Posterior vena cava (tissue), 2 donors: ENCODE measurements at regions not wholly inside any gene's neighbourhood (a gene's known extent, or its start where the extent isn't known, plus 50 kb on each side); places are given as distances from the start of the nearest gene placed in this dataset.
"Not testable (repeated sequence)": the region's sequence is repeated elsewhere in the genome, so short reads cannot be mapped to it uniquely, and the experiment has no call there.

Source experiments
- DNase-seq: peaks from one replicate; pipeline ENCODE4 v3.0.0-alpha.2; 2020; ENCODE audit warnings: low spot score
- intact Hi-C, 2 donors: fragments of 100-400 bp; cut with DNase I; formaldehyde crosslinking; loops; one replicate each; pipeline versions ENCODE4 v1.14.1 to v1.14.2; 2022 to 2023
- donor health status: DM: yes; HTN: yes; CAD: no.
- donor health status: DM: yes; HTN: yes; CAD: no.

GRCh38 chr9:63814970-63815669 lies 1469.9 kb downstream of the FOXD4L5 start:
- DNase-seq, intact Hi-C loops: not testable (repeated sequence)

GRCh38 chr9:63813391-63814021 lies 1471.5 kb downstream of the FOXD4L5 start:
- DNase-seq, intact Hi-C loops: not testable (repeated sequence)

GRCh38 chr9:63812822-63813221 lies 1472.2 kb downstream of the FOXD4L5 start:
- intact Hi-C loops, DNase-seq: not testable (repeated sequence)

GRCh38 chr9:63804205-63804604 lies 1480.8 kb downstream of the FOXD4L5 start:
- DNase-seq, intact Hi-C loops: not testable (repeated sequence)

DNA sequence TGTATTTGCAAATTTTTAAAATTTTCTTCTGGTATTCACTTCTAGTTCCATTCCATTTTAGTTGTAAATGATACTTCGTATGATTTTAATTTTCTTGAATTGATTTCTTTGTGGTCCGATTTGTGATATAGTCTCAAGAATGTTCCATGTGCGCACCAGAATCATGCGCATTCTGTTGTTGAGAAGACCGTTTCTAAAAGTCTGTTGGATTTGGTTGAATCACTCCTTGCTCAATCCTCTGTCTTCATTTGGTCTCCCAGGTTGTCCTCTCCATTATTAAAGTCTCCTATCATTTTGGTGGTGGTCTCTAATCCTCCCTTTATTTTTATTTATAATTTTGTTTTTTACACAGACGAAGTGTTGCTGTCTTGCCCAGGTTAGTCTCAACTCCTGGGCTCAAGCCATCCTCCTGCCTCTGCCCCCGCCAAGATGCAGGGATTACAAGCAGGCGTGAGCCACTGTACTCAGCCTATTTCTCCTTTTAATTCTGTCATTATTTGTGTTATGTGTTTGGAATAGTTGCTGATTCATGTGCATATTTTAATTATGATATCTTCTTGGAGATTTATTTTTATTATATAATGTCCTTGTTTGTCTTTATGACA lies 1490.8 kb downstream of the FOXD4L5 start:
- intact Hi-C loops, DNase-seq: not testable (repeated sequence)

- intact Hi-C loops, DNase-seq: not testable (repeated sequence)
These were observed 1497.6 kb downstream of the FOXD4L5 start for GRCh38 chr9:63787454-63787853.

DNA sequence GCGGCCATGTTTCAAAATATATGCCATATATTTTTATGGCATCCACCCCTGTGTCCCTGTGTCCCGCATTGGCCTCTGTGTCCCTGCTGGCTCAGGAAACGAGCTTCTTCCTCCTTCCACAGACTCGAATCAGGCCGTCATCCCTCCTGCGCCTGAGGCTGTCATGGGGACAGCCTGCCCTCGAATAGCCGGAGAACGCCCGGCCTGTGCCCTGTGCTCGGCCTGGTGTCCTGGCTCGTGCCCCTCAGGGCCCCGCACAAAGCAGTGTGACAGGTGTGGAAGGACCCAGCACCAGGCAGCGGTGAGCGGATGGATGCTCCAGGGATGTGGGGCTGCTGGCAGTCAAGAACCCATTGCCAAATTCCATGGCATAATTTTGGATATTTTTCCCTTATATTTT lies 1500.0 kb downstream of the FOXD4L5 start:
- DNase-seq, intact Hi-C loops: not testable (repeated sequence)

- intact Hi-C loops, DNase-seq: not testable (repeated sequence)
These were observed 1500.6 kb downstream of the FOXD4L5 start for GRCh38 chr9:63784421-63784820.

- intact Hi-C loops, DNase-seq: not testable (repeated sequence)
These were observed 1503.1 kb downstream of the FOXD4L5 start for GRCh38 chr9:63781817-63782439.

DNA sequence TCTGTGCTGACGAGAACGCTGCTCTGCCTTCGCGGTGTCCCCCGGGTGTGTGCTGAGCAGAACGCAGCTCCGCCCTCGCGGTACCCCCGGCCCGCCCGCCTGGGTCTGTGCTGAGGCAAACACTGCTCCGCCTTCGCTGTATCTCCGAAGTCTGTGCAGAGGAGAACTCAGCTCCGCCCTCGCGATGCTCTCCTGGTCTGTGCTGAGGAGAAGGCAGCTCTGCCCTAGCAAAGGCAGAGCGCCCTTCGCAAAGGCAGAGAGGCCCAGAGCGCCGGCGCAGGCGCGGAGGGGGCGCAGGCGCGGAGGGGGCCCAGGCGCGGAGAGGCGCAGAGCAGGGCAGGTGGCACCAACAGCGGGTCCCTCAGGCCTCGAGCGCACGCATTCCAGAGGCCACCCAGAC lies 1503.6 kb downstream of the FOXD4L5 start:
- intact Hi-C loops, DNase-seq: not testable (repeated sequence)

GRCh38 chr9:63776220-63776619 lies 1508.8 kb downstream of the FOXD4L5 start:
- intact Hi-C loops, DNase-seq: not testable (repeated sequence)

GRCh38 chr9:63775092-63775426 lies 1510.0 kb downstream of the FOXD4L5 start:
- intact Hi-C loops, DNase-seq: not testable (repeated sequence)

GRCh38 chr9:63774369-63775091 lies 1510.5 kb downstream of the FOXD4L5 start:
- peak; percentile 66 for DNase-seq
- intact Hi-C loops, result not testable (repeated sequence)

DNA sequence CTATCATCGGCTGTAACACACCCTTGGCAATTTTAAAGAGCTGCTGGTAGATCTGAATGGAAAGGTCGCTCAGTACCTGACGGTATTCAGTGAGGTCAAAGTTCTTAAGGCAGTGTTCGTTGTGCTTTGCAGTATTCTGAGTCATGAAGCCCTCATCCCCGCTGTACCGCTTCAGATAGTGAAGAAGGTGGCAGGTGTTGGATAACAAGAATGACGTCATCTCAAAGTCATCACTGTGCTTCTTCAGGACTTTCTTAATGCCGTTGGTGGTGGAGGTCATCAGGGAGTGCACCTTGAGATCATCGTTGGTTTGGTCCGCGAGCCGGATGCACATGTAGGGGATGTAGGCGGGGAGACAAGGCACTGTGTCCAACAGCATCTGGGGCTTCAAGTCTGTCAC lies 1522.8 kb downstream of the FOXD4L5 start:
- intact Hi-C loops, result not testable (repeated sequence)

DNA sequence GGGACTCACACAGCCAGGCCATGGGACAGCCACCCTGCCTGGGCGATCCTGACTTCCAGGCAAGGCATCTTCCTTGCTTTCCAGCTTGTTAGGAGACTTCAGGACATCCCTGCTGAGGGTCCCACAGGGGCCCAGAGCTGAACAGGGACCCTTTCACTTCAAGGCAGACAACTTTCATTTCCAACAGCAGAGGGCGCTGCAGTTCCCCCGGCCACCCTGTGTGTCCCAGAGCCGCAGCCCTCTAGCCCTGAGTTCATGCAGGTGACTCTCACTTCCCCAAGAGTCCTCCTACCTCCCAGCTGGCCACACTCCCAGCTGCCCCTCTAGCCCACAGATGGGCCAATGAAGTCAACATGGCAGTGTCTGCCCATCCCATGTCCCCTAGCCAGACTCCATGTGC lies 1556.0 kb downstream of the FOXD4L5 start:
- intact Hi-C loops, DNase-seq: not testable (repeated sequence)

More for the DNA sequence above, 1522.8 kb downstream of the FOXD4L5 start:
- DNase-seq, result not testable (repeated sequence)

GRCh38 chr9:63728287-63728686 lies 1556.7 kb downstream of the FOXD4L5 start:
- no peak for DNase-seq
- intact Hi-C loops, result no loop called here

GRCh38 chr9:63708285-63708684 lies 1576.7 kb downstream of the FOXD4L5 start:
- DNase-seq, intact Hi-C loops: not testable (repeated sequence)

DNA sequence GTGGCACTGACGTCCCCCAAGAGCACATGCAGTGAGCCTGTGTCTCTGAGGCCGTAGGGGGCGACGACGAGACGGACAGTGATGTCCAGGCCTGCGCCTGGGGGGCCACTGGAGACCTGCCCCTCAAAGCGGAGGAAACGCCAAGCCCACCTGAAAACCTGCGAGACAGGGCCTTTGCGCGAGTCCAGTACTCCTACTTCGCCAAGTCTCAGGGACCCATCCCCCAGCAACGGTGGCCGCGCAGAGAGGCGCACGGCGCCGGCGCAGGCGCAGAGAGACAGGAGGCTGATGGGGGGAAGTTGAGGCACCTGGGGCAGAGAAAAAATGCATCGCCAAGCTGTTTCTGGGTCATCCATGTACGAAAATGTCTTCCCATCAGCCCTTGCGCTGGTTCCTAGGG lies 1580.6 kb downstream of the FOXD4L5 start:
- intact Hi-C loops, result not testable (repeated sequence)

DNA sequence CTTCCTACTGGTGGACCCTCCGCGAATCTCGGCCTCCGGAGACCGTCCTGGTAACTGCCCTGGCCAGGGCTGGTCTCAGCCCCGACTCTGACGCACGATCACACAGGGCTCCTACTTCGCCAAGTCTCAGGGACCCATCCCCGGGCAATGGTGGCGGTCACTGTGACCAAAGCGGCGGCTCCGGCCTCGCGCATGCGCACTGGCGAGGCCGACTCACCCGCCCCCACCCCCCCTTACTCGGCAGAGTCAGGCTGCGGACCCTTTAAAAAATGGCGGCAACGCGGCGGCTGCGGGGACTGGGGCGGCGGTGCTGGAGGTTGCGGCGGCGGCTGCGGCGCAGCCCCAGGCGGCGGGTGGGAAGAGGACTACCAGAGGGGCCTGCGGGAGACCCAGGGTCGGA lies 1581.3 kb downstream of the FOXD4L5 start:
- DNase-seq, intact Hi-C loops: not testable (repeated sequence)

More for the DNA sequence above, 1580.6 kb downstream of the FOXD4L5 start:
- DNase-seq, result not testable (repeated sequence)
